K562 (cell line): ENCODE measurements at regions not wholly inside any gene's neighbourhood (a gene's known extent, or its start where the extent isn't known, plus 50 kb on each side); places are given as distances from the start of the nearest gene placed in this dataset.
A peak's percentile ranks its signal among the peaks of the same experiment; 100 is the strongest.

Source experiments
- ATAC-seq: fragments of 200-7000 bp; cut with Tn5 transposase; 3 replicates; pipeline ENCODE4 v1.9.1; 2020; ENCODE audit warnings: moderate library complexity
- BruUV-seq: library from RNA; stranded (reverse); fragments of 400-500 nt; replicated peaks from 2 replicates; lab custom pipeline; 2021; lab: Mats Ljungman, UMichigan
- CTCF ChIA-PET: fragments of 300-600 bp; formaldehyde crosslinking; extraction: SDS; loops from one replicate; lab custom pipeline; 2021; ENCODE audit warnings: low intra/inter-chr PET ratio; lab: Yijun Ruan, JAX
- POLR2A ChIA-PET: fragments of 300-600, 350-650 bp; sonication (Branson Sonifier 250); formaldehyde crosslinking; extraction: SDS; loops from one replicate; lab custom pipeline; 2021; ENCODE audit warnings: antibody characterized with exemption, inconsistent platforms; lab: Yijun Ruan, JAX
- DNase-seq, 4 experiments: peaks; one replicate each; pipeline versions ENCODE4 v3.0.0 to v3.0.0-alpha.2; 2011 to 2018; ENCODE audit warnings: low spot score in 3 of 4, mixed read lengths in 3 of 4; ENCODE audit errors: extremely low read depth in 1 of 4
- FAIRE-seq: peaks from 2 replicates; lab custom pipeline; 2011; peaks lifted over from hg19 to GRCh38; lab: Jason Lieb, UNC
- H2AFZ ChIP-seq: 2 replicates; pipeline ENCODE4 v1.6.0; 2011; ENCODE audit warnings: low read depth, low read length, control low read depth, inconsistent platforms
- H3K27ac ChIP-seq: fragments of 200-600 bp; 3 replicates; pipeline ENCODE4 v1.8.0; 2011; ENCODE audit warnings: low read depth, mild to moderate bottlenecking, control low read depth, inconsistent platforms, low read length, moderate library complexity, mixed read lengths; ENCODE audit errors: extremely low read depth
- H3K27me3 ChIP-seq, 2 experiments: fragments of 300-600 bp in 1 of 2; 2 replicates in 1 of 2; 3 replicates in 1 of 2; pipeline versions ENCODE4 v1.6.0 to v1.8.0; 2011; ENCODE audit warnings: inconsistent platforms in 2 of 2, low read length in 2 of 2, mild to moderate bottlenecking in 1 of 2, mixed read lengths in 1 of 2, moderate library complexity in 1 of 2; ENCODE audit not compliant: control insufficient read depth in 2 of 2, insufficient read depth in 2 of 2
- H3K36me3 ChIP-seq: fragments of 300-600 bp; 3 replicates; pipeline ENCODE4 v1.8.0; 2011; ENCODE audit warnings: mild to moderate bottlenecking, low read length, inconsistent platforms; ENCODE audit not compliant: control insufficient read depth, insufficient read depth
- H3K4me1 ChIP-seq, 2 experiments: fragments of 200-600 bp in 1 of 2; replicated peaks in 1 of 2; 2 replicates in 1 of 2; 3 replicates in 1 of 2; pipeline versions ENCODE4 v1.5.1 to v1.8.0; 2011; ENCODE audit warnings: inconsistent platforms in 2 of 2, low read length in 2 of 2, mild to moderate bottlenecking in 1 of 2, mixed read lengths in 1 of 2, moderate library complexity in 1 of 2; ENCODE audit not compliant: control insufficient read depth in 2 of 2, insufficient read depth in 2 of 2
- H3K4me2 ChIP-seq: 2 replicates; pipeline ENCODE4 v1.6.1; 2011; ENCODE audit warnings: low read length, control low read depth, inconsistent platforms, mixed read lengths; ENCODE audit not compliant: insufficient read depth
- H3K4me3 ChIP-seq: fragments of 200-600 bp; sonication (generic), shearing (Covaris generic); 2 replicates; pipeline ENCODE4 v1.5.1; 2016; ENCODE audit warnings: control low read depth, inconsistent platforms
- H3K79me2 ChIP-seq: fragments of 200-600 bp; 3 replicates; pipeline ENCODE4 v1.8.0; 2011; ENCODE audit warnings: low read length, inconsistent platforms; ENCODE audit not compliant: control insufficient read depth, insufficient read depth
- H3K9ac ChIP-seq, 2 experiments: 2 replicates each; pipeline versions ENCODE4 v1.6.0 to v1.6.1; 2011; ENCODE audit warnings: low read depth in 2 of 2, low read length in 2 of 2, control low read depth in 1 of 2, inconsistent platforms in 1 of 2, mild to moderate bottlenecking in 1 of 2, mixed read lengths in 1 of 2; ENCODE audit not compliant: insufficient read depth in 1 of 2
- H3K9me1 ChIP-seq: one replicate; pipeline ENCODE4 v1.6.0; 2011; ENCODE audit warnings: inconsistent platforms, mild to moderate bottlenecking, low read length, moderate library complexity; ENCODE audit not compliant: control insufficient read depth, insufficient read depth
- H3K9me3 ChIP-seq: replicated peaks from 2 replicates; pipeline ENCODE4 v1.5.1; 2011; ENCODE audit warnings: low read depth, low read length, inconsistent platforms; ENCODE audit not compliant: control insufficient read depth, insufficient read depth
- H4K20me1 ChIP-seq: replicated peaks from 2 replicates; pipeline ENCODE4 v1.6.1; 2011; ENCODE audit warnings: low read length, inconsistent platforms, mixed read lengths; ENCODE audit not compliant: control insufficient read depth, insufficient read depth
- E2F4 ChIP-seq: sonication (generic); formaldehyde crosslinking; IDR thresholded peaks from 2 replicates; pipeline ENCODE4 v1.8.0; 2022; ENCODE audit warnings: mild to moderate bottlenecking, low read depth, missing genetic modification reagents
- NFRKB ChIP-seq: fragments of 450-650 bp; IDR thresholded peaks from 2 replicates; pipeline ENCODE4 v1.6.1; 2016; ENCODE audit warnings: low read depth
- PPARD ChIP-seq: fragments of 250-450 bp; sonication (Bioruptor Pico); IDR thresholded peaks from 2 replicates; pipeline ENCODE4 v1.8.0; 2022; ENCODE audit warnings: inconsistent platforms, mild to moderate bottlenecking, moderate library complexity
- TFAP4 ChIP-seq: sonication (generic); formaldehyde crosslinking; IDR thresholded peaks from 2 replicates; pipeline ENCODE4 v1.8.0; 2022; ENCODE audit warnings: missing genetic modification reagents, mild to moderate bottlenecking, moderate library complexity, borderline replicate concordance
- ZNF512 ChIP-seq: IDR thresholded peaks from 2 replicates; pipeline ENCODE4 v1.6.1; 2016; ENCODE audit warnings: missing genetic modification characterization, missing compliant biosample characterization
- WGBS: fragments of 100-300 bp; shearing (Covaris generic); methylation state at CpG from one replicate; pipeline ENCODE4 v1.1.6; 2016; ENCODE audit warnings: low coverage, mixed read lengths; ENCODE audit not compliant: insufficient coverage; ENCODE audit errors: missing lambda C conversion rate; 5-methylcytosine and 5-hydroxymethylcytosine counted together
- in situ Hi-C: fragments of 300-500 bp; cut with MboI; formaldehyde crosslinking; loops from 4 replicates; pipeline ENCODE4 v1.15.0; 2018; ENCODE audit warnings: inconsistent platforms, mixed read lengths
- intact Hi-C: fragments of 100-400 bp; cut with micrococcal nuclease; formaldehyde crosslinking; loops from 2 replicates; pipeline ENCODE4 v1.14.2; 2022

- ATAC-seq = no peak
- no peak overlapping the region for H2AFZ ChIP-seq
- DNase-seq = no peak
- H4K20me1 ChIP-seq = no peaks in the 10 kb centered on the region
- no peak overlapping the region for H3K27ac ChIP-seq
- CTCF ChIA-PET = no interaction called here
- no peak for FAIRE-seq
- no peaks in the 10 kb centered on the region for H3K36me3 ChIP-seq
- no peaks in the 10 kb centered on the region for H3K27me3 ChIP-seq
- no TSS peak for BruUV-seq
- no peaks in the 10 kb centered on the region for H3K9me1 ChIP-seq
- intact Hi-C loops = no loop called here
- POLR2A ChIA-PET = no interaction called here
- H3K4me2 ChIP-seq = no peak overlapping the region
- H3K79me2 ChIP-seq = no peaks in the 10 kb centered on the region
- in situ Hi-C loops = no loop called here
- H3K4me3 ChIP-seq = no peak overlapping the region
- no peaks in the 10 kb centered on the region for H3K9me3 ChIP-seq
- WGBS = 0% methylated on average over 2 of the region's 3 CpGs
- no peak overlapping the region for H3K9ac ChIP-seq
- H3K4me1 ChIP-seq = no peaks in the 10 kb centered on the region
- no peak for TF ChIP-seq NFRKB
These were observed 566.2 kb downstream of the GALR1 start for GRCh38 chr18:77815666-77816338.

GRCh38 chr18:77818328-77818727, 568.7 kb downstream of the GALR1 start:
- CTCF ChIA-PET = no interaction called here
- H3K27me3 ChIP-seq = no peaks in the 10 kb centered on the region
- WGBS = 0% methylated on average over 1 of the region's 1 CpG
- H3K9ac ChIP-seq = no peak overlapping the region
- H3K4me1 ChIP-seq = no peaks in the 10 kb centered on the region; a peak in 1 of 5 replicates
- H3K4me2 ChIP-seq = no peak overlapping the region
- no peaks in the 10 kb centered on the region for H4K20me1 ChIP-seq
- POLR2A ChIA-PET = no interaction called here
- no peak overlapping the region for H2AFZ ChIP-seq
- intact Hi-C loops = no loop called here
- H3K36me3 ChIP-seq = no peaks in the 10 kb centered on the region
- no TSS peak for BruUV-seq
- H3K4me3 ChIP-seq = no peak overlapping the region
- ATAC-seq (no peak), FAIRE-seq (no peak), DNase-seq (no peak)
- TF ChIP-seq ZNF512 (peak; percentile 81), E2F4 (CRISPR knock-in tag) (no peak), PPARD (CRISPR knock-in tag) (no peak), TFAP4 (CRISPR knock-in tag) (no peak)
- in situ Hi-C loops = no loop called here
- no peaks in the 10 kb centered on the region for H3K9me3 ChIP-seq
- H3K9me1 ChIP-seq = no peaks in the 10 kb centered on the region
- no peak overlapping the region for H3K27ac ChIP-seq
- H3K79me2 ChIP-seq = no peaks in the 10 kb centered on the region
